HG02798 (cell line): ENCODE measurements at regions not wholly inside any gene's neighbourhood (a gene's known extent, or its start where the extent isn't known, plus 50 kb on each side); places are given as distances from the start of the nearest gene placed in this dataset.
"Not testable (repeated sequence)": the region's sequence is repeated elsewhere in the genome, so short reads cannot be mapped to it uniquely, and the experiment has no call there.

Experiments used
- ATAC-seq: cut with Tn5 transposase; IDR thresholded peaks from one replicate; pipeline ENCODE4 v1.9.1; 2021; ENCODE audit warnings: mild to moderate bottlenecking; ENCODE audit not compliant: unreplicated experiment, poor library complexity

GRCh38 chr2:105544591-105545377 lies 145.9 kb upstream of the FHL2 start:
- ATAC-seq: no peak

- ATAC-seq: no peak
Observed at GRCh38 chr2:105541189-105542050, 142.6 kb upstream of the FHL2 start.

- ATAC-seq: no peak
Observed at GRCh38 chr2:105540642-105541041, 141.8 kb upstream of the FHL2 start.

- ATAC-seq: no peak
Observed at GRCh38 chr2:105539331-105539730, 140.5 kb upstream of the FHL2 start.

GRCh38 chr2:105538840-105539239 lies 140.0 kb upstream of the FHL2 start:
- no peak for ATAC-seq

- no peak for ATAC-seq
Observed at GRCh38 chr2:105537920-105538319, 139.1 kb upstream of the FHL2 start.

- ATAC-seq: no peak
Observed at GRCh38 chr2:105537466-105537865, 138.6 kb upstream of the FHL2 start.

GRCh38 chr2:105536175-105536574 lies 137.3 kb upstream of the FHL2 start:
- ATAC-seq: no peak

- ATAC-seq: not testable (repeated sequence)
Observed at GRCh38 chr2:105529258-105529657, 130.4 kb upstream of the FHL2 start.

GRCh38 chr2:105526000-105526925 lies 127.4 kb upstream of the FHL2 start:
- no peak for ATAC-seq

GRCh38 chr2:105525201-105525600 lies 126.3 kb upstream of the FHL2 start:
- no peak for ATAC-seq

GRCh38 chr2:105522645-105523044 lies 123.8 kb upstream of the FHL2 start:
- no peak for ATAC-seq

GRCh38 chr2:105521616-105522015 lies 122.8 kb upstream of the FHL2 start:
- ATAC-seq: no peak

GRCh38 chr2:105521176-105521575 lies 122.3 kb upstream of the FHL2 start:
- ATAC-seq: no peak

- no peak for ATAC-seq
Observed at GRCh38 chr2:105519516-105519915, 120.7 kb upstream of the FHL2 start.

- no peak for ATAC-seq
Observed at GRCh38 chr2:105518897-105519296, 120.0 kb upstream of the FHL2 start.

- ATAC-seq: no peak
Observed at GRCh38 chr2:105517814-105518705, 119.2 kb upstream of the FHL2 start.

GRCh38 chr2:105515581-105516415 lies 116.9 kb upstream of the FHL2 start:
- no peak for ATAC-seq

- ATAC-seq: no peak
Observed at GRCh38 chr2:105514576-105514975, 115.7 kb upstream of the FHL2 start.
